NCI-H146 treated with DMSO at 0.1 percent for 48 hours (cell line): ENCODE measurements at regions not wholly inside any gene's neighbourhood (a gene's known extent, or its start where the extent isn't known, plus 50 kb on each side); places are given as distances from the start of the nearest gene placed in this dataset.

Experiments
- DNase-seq: peaks from one replicate; lab custom pipeline; 2025; ENCODE audit not compliant: unreplicated experiment; lab: John Stamatoyannopoulos, UW

GRCh38 chr18:65415098-65415497, 335.7 kb upstream of the CDH7 start:
- DNase-seq, result peak; percentile 95

GRCh38 chr18:65414501-65414900, 336.3 kb upstream of the CDH7 start:
- DNase-seq, result no peak

- no peak for DNase-seq
Observed at GRCh38 chr18:65411061-65411460, 339.8 kb upstream of the CDH7 start.

- DNase-seq, result no peak
Observed at GRCh38 chr18:65409261-65409660, 341.6 kb upstream of the CDH7 start.

GRCh38 chr18:65403534-65403933, 347.3 kb upstream of the CDH7 start:
- DNase-seq, result no peak

GRCh38 chr18:65399091-65399490, 351.7 kb upstream of the CDH7 start:
- DNase-seq, result no peak

- no peak for DNase-seq
Observed at GRCh38 chr18:65398347-65399075, 352.3 kb upstream of the CDH7 start.

GRCh38 chr18:65380986-65381385, 369.8 kb upstream of the CDH7 start:
- no peak for DNase-seq

- no peak for DNase-seq
Observed at GRCh38 chr18:65380571-65380970, 370.2 kb upstream of the CDH7 start.

GRCh38 chr18:65372904-65373303, 377.9 kb upstream of the CDH7 start:
- DNase-seq, result no peak

- no peak for DNase-seq
Observed at GRCh38 chr18:65365245-65365980, 385.4 kb upstream of the CDH7 start.

GRCh38 chr18:65363911-65364632, 386.7 kb upstream of the CDH7 start:
- DNase-seq, result no peak

GRCh38 chr18:65363011-65363410, 387.8 kb upstream of the CDH7 start:
- no peak for DNase-seq

- no peak for DNase-seq
Observed at GRCh38 chr18:65359479-65359878, 391.3 kb upstream of the CDH7 start.

GRCh38 chr18:65358306-65358705, 392.5 kb upstream of the CDH7 start:
- no peak for DNase-seq

- DNase-seq, result no peak
Observed at GRCh38 chr18:65352186-65352585, 398.6 kb upstream of the CDH7 start.

- DNase-seq, result no peak
Observed at GRCh38 chr18:65349635-65350034, 401.2 kb upstream of the CDH7 start.

GRCh38 chr18:65347446-65347845, 403.4 kb upstream of the CDH7 start:
- no peak for DNase-seq

- DNase-seq, result no peak
Observed at GRCh38 chr18:65346086-65346485, 404.7 kb upstream of the CDH7 start.

GRCh38 chr18:65343571-65343970, 407.2 kb upstream of the CDH7 start:
- no peak for DNase-seq

GRCh38 chr18:65336411-65336810, 414.4 kb upstream of the CDH7 start:
- no peak for DNase-seq

- DNase-seq, result no peak
Observed at GRCh38 chr18:65329010-65329409, 421.8 kb upstream of the CDH7 start.
